HG02763 (cell line): ENCODE measurements at regions not wholly inside any gene's neighbourhood (a gene's known extent, or its start where the extent isn't known, plus 50 kb on each side); places are given as distances from the start of the nearest gene placed in this dataset.

Source experiments
- ATAC-seq: cut with Tn5 transposase; IDR thresholded peaks from one replicate; pipeline ENCODE4 v1.9.1; 2021; ENCODE audit warnings: mild to moderate bottlenecking, moderate library complexity; ENCODE audit not compliant: unreplicated experiment

GRCh38 chr3:117725314-117725713, 1015.7 kb downstream of the TUSC7 start:
- ATAC-seq: no peak

- ATAC-seq: no peak
Measured at GRCh38 chr3:117726776-117727175, 1017.2 kb downstream of the TUSC7 start.

- ATAC-seq: no peak
Measured at GRCh38 chr3:117728226-117728625, 1018.6 kb downstream of the TUSC7 start.

- ATAC-seq: no peak
Measured at GRCh38 chr3:117734496-117734895, 1024.9 kb downstream of the TUSC7 start.

GRCh38 chr3:117735481-117736101, 1026.0 kb downstream of the TUSC7 start:
- ATAC-seq: no peak

- no peak for ATAC-seq
Measured at GRCh38 chr3:117736846-117737245, 1027.3 kb downstream of the TUSC7 start.

GRCh38 chr3:117743993-117744392, 1034.4 kb downstream of the TUSC7 start:
- no peak for ATAC-seq

- ATAC-seq: no peak
Measured at GRCh38 chr3:117744935-117745334, 1035.4 kb downstream of the TUSC7 start.

- ATAC-seq: no peak
Measured at GRCh38 chr3:117745516-117745915, 1035.9 kb downstream of the TUSC7 start.

- ATAC-seq: no peak
Measured at GRCh38 chr3:117746066-117746465, 1036.5 kb downstream of the TUSC7 start.

GRCh38 chr3:117748131-117748530, 1038.6 kb downstream of the TUSC7 start:
- no peak for ATAC-seq

- no peak for ATAC-seq
Measured at GRCh38 chr3:117750674-117751269, 1041.2 kb downstream of the TUSC7 start.

- ATAC-seq: no peak
Measured at GRCh38 chr3:117751651-117752050, 1042.1 kb downstream of the TUSC7 start.

GRCh38 chr3:117752984-117753717, 1043.6 kb downstream of the TUSC7 start:
- ATAC-seq: no peak

- ATAC-seq: no peak
Measured at GRCh38 chr3:117754058-117754457, 1044.5 kb downstream of the TUSC7 start.

GRCh38 chr3:117754841-117755240, 1045.3 kb downstream of the TUSC7 start:
- ATAC-seq: no peak

GRCh38 chr3:117756563-117756962, 1047.0 kb downstream of the TUSC7 start:
- no peak for ATAC-seq

- ATAC-seq: no peak
Measured at GRCh38 chr3:117761703-117762620, 1052.4 kb downstream of the TUSC7 start.

- ATAC-seq: no peak
Measured at GRCh38 chr3:117762621-117763037, 1053.0 kb downstream of the TUSC7 start.

- ATAC-seq: no peak
Measured at GRCh38 chr3:117763561-117763960, 1054.0 kb downstream of the TUSC7 start.

- ATAC-seq: no peak
Measured at GRCh38 chr3:117768581-117768980, 1059.0 kb downstream of the TUSC7 start.
